ENCODE measurements at regions not wholly inside any gene's neighbourhood (a gene's known extent, or its start where the extent isn't known, plus 50 kb on each side); places are given as distances from the start of the nearest gene placed in this dataset.

DNA sequence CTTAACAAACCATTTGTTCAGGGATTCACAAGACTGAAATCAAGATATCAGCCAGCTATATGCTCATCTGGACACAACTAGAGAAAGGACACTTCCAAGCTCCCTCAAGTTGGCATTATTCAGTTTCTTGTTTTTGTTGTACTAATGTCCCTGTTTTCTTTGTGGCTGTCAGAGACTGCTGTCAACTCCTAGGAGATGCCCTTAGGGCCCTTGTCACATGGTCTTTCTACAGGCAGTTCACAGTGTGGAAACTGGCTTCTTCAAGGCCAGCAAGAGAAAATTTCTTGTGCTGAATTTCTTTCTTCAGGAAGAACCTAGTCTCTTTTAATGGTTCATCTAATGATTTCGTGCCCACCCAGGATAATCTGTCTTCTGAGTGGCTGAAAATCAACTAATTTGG is 677.2 kb upstream of the MAN1A1 start:
- no peak for DNase-seq

DNA sequence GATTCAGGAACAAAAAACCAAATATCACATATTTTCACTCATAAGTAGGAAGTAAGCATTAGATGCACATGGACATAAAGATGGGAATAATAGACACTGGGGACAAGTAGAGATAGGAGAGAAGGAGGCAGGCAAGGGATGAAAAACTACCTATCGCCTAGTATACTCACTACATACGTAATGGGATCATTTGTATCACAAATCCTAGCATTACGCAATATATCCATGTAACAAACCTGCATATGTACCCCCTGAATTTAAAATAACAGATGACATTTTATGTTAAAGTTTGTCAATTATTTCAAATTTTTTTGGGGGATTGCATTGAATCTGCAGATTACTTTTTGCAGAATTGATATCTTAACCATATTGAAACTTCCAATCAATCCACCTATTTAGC is 660.5 kb upstream of the MAN1A1 start:
- DNase-seq, result no peak

DNA sequence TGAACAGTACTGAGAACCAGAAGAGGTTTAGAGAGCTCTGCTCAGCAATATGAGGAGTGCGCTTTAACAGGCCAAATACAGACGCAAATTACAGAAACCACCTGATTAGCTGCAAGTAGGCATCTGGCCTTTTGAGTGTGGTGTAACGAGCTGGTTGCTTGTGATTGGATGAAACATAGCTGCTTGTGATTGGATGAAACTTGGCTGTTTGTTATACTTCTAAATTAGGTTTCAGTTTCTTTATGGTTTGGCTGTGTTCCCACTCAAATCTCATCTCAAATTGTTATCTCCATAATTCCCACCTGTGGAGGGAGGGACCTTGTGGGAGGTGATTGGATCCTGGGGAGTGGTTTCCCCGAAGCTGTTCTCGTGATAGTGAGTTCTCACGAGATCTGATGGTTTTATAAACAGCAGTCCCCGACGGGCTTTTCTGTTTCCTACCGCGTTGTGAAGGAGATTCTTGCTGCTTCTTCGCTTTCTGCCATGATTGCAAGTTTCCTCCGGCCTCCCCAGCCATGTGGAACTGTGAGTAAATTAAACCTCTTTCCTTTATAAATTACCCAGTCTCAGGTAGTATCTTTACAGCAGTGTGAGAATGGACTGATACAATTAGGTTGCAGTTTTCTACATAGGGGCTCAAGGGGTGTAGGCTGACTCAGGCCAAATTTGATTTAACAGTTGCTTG is 655.9 kb upstream of the MAN1A1 start:
- DNase-seq, result no peak

DNA sequence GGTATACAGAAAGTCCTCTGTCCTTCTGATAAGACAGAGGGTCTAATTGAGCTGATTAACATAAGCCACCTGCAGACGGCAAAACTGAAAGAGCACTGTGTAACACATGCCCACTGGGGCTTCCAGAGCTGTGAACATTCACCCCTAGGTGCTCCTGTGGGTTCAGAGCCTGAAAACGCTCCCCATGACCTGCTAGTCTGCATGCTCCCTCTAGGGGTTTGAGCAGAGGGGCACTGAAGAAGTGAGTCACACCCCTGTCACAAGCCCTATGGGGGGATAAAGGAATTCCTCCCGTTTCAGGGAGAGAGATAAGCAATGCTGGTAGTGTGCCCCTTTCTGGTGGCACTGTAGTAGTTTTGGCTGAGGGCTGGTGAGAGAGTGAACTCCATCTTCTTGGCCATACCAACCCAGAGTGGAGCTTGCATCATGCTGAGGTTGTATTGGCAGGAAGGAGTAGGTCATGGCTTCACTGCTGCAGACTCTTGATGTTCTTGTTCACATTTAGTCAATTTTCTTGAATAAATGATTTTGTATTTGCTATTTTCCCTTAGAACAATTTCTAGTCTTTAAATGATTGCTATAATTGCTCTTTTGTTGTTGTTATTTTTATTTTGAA is 637.5 kb upstream of the MAN1A1 start:
- no peak for DNase-seq

DNA sequence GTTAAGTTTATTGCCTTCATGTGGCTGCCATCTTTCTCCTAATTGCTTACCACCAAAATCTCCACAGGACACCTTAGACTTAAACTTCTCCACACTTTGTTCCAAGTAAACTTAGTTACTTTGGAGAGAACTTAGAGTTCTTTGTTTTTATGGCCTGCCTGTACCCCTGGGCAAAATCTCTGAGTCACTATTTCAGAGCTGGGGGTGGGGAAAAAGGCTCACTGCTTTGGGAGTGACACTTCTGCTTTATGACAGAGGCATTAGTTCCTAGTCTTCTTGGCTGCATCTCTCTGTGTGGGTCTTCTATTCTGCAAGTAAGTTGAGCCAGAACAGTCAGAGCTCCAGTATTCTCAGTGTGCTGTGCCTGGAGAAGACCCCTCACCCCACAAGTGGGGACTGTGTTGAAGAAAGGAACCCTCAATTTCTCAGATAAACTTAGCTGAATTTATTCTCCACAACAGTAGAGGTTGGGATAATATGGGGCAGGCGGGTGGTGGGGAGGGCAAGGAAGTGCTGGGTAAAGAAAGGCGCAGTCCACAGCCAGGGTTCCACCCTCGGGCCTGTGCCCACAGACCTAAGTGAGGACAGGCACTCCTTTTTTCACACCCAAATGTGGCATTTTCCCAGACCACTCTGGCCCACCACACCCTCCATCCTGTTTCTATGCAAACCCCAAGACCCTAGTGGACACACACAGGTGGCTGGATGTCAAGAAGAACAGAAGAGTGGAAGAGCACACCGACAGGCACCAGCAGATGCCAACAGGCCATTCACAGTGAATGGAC is 636.6 kb upstream of the MAN1A1 start:
- DNase-seq, result no peak

DNA sequence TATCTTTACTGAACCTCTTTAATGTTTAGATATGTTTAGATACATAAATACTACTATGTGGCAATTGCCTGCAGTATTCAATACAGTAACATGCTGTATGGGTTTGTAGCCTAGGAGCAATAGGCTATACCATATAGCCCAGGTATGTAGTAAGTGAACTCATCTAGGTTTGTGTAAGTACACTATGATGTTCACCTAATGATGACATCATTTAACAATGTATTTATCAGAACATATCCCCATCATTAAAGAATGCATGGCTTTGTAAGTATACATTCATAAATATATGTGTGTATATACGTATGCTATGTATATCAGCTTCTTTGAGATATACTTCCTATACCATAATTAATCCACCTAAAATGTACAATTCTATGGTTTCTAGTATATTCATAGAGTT is 631.2 kb upstream of the MAN1A1 start:
- DNase-seq, result no peak

DNA sequence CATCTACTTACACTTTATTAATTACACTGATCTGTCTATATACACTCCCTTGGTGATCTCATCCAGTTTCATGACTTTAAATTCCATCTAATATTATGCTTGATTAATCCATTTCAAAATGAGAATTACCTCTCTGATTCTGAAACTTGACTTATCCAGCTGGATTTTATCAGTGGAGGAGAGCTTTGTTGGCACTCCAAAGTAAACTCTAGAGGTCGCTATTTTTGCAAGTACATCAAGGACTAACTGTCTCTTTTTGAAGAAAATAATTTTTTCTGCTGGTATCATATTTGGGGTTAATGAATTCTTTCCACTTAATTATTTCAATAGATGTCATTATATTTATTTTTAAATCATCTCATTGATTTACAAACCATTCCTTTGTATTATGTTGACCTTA is 630.3 kb upstream of the MAN1A1 start:
- no peak for DNase-seq

DNA sequence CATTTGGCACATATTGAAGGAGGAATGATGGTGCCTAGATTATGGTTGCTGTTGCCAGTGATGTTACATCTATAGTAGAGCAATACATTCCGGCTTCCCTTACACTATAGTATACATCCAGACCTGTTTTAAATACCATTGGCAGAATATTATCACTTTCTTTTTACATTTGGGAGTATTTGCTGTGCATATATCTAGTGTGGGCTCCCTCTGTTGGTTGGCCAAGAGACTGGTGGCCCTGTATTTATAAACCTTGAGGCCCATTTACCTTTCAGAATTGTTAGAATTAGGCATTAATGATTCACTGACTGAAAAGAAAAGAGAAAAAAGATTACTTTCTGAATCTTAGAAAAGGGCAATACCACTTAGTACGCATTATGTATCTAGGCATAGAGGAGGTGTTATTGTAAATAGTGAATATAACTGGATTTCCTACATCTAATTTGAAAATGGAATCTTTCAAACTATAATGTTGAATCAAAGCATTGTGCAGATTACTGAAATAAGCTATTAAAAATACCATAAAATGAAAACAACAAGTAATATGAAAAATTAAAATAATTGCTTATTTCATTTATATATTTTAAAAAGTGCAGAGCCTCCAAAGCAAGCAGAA is 628.8 kb upstream of the MAN1A1 start:
- DNase-seq, result no peak

DNA sequence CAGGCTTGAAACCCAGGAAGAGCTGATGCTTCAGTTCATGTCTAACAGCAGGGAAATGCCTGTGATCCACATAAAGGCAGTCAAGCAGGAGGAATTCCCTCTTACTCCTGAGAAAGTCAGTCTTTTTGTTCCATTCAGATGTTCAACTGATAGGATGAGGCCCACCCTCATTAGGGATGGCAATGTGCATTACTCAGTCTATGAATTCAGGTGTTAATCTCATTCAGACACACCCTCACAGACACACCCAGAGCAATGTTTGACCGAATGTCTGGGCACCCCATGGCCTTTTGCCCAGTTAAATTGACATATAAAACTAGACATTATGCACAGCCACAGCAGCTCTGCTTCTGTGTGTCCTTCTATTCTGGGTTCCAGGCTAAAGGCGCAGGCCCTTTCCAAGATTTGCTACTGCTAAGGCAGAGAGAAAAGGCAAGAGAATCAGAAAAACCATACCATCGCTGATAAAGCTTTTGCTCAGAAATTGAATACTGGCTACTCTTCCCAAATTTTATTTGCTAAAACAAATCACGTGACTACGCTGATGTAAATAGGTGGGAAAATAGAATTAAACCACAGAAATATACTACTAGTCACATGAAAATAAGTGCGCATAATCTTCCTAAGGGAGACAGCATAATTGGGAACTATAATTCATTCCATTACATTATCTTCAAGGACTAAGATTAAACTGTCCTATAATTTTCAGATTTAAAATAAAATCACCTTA is 625.0 kb upstream of the MAN1A1 start:
- DNase-seq, result no peak

DNA sequence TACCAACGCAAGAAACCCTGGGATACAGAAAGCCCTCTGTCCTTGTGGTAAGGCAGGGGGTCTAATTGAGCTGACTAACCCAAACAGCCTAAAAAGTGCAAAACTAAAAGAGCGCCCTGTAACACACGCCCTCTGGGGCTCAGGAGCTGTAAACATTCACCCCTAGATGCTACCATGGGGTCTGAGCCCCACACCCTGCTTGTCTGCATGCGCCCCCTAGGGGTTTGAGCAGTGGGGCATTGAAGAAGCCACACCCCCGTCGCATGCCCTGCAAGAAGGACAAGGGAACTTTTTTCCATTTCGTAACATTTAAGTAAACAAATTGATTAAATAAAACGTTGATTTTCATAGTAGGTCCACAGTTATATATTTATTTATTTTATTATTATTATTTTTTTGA is 616.9 kb upstream of the MAN1A1 start:
- DNase-seq, result peak; percentile 7

DNA sequence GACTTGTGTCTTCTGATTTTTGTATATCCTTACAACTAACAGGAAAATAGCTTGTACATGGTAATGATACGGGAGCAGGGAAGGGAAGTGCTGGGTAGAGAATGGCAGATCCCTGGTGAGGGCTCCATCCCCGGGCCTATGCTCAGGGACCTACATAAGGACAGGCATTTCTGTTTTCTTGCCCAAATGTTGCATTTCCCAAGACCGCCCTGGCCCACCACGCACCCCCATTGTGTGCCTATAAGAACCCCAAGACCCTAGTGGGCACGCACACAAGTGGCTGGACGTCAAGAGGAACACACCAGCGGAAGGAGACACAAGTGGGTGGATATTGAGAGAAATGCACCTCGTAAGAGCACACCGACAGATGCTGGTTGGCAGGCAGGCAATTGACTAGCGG is 616.3 kb upstream of the MAN1A1 start:
- no peak for DNase-seq

DNA sequence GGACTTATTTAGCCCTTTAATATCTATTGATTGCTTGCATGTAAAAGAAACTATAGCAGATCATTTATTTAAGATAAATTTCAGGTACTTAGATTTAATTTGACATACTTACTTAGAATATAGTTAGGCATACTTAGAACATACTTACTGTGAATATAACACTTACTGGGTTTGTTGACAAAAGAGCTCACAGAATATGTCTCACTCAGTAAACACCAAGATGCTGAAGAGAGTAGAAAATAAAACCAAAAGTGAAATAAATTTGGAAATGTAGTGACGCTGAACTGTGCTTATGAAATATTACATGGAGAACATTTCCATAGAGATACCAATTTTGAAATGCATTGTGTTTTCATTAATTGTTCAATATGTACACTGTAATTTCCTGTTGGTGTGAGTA is 615.4 kb upstream of the MAN1A1 start:
- DNase-seq, result no peak

DNA sequence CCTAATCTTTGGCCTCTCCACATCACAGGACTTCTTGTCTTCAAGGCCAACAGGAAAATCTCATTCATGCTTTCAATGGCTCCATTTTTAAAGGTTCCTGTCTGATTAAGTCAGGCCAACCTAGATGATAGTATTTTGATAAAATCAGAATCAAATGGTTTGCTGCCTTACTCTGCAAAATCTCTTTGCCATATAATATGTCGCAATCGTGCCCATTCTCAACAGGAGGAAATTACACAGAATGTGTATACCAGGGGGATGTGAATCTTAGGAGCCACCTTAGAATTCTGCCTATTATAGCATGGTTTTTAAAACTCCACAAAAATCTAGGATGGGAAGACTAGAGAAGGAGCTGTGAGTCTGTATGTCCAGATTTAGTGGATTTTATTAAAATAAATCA is 612.9 kb upstream of the MAN1A1 start:
- DNase-seq, result no peak

DNA sequence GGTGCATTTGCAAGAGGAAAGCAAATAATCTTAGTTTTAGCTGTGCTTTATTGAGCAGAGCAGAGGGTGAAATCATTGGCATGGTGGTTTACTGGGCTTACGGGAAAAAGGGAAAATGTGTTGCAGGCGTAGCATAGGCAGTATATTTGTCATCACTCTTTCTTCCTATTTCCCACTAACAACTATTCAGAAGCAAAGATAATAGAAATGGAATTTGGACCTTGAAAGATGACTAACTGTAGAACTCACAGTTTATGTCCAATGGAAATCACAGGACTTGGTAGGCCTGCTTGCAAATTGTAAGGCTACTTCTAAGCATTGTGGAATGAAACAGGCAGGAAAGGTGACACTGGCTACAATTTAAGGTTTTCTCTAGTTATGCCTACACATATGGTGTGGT is 611.9 kb upstream of the MAN1A1 start:
- no peak for DNase-seq

DNA sequence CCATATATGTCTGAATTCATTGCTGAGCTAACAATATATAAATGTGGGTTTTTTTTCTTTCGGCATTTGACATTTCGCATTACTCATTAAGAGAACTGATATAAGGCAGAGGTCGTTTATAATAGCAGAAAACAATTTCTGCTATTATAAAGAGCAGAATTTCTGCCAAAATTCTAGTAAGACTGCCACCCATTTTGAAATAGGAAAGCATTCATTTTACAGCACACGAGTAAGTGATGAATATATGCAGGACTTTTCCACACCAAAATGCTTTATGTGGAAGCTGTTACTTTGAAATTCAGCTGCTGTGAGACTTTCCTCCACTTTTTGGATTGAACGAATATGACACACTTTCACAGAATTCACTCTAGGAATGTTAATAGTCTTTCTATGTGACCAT is 610.9 kb upstream of the MAN1A1 start:
- DNase-seq, result no peak

DNA sequence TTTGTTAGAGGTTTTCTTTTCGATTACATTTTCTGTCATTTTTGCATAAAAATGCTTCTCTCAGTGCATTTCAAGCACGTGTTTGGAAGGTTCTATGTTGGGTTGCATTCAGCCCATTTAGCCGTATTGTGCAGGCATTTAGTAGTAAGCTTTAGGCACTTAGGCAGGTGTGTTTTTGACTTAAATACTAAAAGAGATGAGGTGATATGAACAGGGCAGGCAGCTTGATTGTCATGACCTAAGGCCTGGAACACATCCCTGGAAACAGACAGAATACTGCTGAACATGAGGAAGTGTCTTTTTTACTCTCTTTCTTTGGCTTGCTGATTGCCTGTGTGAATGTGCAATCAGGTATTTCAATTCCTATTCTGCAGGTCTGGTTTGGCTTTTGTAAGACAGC is 610.5 kb upstream of the MAN1A1 start:
- no peak for DNase-seq

DNA sequence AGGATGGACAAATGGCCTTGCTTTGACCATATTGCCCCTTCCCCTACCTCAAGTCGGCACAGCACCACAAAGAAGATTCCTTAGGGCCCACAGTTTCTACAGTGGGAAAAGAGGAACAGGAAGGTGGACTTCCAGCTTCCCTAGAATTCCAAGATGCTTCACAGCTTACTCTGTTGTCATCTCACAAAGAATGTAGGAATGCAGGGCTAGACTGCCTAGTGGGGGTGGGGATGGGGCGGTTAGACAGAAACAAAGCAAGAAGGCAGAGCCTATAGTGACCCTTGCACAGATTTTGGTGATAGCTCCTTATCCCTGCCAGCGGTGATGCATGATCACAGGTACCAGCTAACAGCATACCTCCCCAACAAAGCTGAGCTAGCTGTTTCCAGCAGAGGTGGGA is 607.6 kb upstream of the MAN1A1 start:
- DNase-seq, result no peak

DNA sequence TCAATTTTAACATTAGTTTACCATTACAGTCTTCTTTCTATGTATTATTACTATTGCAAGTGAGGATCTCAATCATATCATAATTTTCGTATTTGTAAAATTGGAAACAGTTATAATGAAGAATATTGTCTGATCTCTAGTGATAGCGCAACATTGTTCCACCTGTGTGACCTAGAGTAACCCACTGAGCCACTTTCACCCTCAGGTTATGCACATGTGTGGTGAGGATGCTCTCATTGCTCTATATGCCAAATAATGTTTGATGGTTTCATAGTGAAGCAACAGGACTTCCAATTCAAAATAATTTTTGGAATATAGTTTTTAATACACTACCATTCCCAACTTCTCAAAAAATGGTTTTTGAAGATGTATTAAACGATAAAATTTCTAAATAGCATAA is 603.1 kb upstream of the MAN1A1 start:
- DNase-seq, result no peak

DNA sequence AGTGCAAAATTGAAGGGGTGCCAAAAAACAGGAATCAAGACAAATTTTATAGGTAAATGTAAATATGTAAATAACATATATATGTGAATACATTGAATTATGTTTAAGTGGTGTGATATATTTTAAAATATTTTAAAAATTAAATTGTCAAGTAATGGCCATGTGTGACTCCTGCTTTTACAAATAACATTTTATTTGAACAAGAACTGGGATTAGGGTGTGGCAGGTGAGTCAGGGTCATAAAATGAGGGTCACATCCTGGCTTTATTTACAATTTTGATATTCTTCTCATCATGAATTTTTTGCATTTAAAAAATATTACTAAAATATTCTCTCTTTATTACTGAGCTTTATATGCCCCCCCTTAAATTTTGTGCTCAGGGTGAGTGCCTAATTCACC is 601.1 kb upstream of the MAN1A1 start:
- DNase-seq, result no peak

DNA sequence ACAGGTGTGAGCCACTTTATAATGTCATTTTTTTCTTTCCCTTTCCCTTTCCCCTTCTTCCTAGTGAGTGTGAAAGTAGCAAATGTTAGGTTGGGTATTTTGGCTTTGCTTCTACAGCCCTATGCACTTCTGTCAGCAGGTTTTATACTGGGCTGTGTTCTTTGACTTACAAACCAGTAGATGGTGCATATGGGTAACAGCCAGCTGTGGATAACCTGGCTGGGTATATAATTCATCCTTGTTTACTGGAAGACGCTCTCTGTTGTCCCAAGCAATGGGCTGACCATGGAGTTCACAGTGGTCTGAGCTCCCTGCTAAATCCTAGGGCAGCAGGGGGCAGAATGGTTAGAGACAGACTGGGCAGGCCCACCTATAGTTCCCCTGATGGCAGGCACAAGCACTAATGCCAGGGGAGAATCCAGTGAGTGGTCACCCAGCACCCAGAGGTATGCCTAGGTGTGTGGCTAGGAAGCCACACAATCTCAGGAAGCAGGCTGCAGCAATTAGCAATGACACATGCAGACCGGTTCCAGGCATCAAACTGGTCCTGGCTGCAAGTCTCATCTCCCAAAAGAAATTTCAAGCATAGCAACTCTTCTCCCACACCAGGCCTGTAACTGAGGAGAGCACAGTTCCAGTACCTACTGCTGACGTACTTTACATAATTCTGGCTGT is 592.7 kb upstream of the MAN1A1 start:
- DNase-seq, result no peak

DNA sequence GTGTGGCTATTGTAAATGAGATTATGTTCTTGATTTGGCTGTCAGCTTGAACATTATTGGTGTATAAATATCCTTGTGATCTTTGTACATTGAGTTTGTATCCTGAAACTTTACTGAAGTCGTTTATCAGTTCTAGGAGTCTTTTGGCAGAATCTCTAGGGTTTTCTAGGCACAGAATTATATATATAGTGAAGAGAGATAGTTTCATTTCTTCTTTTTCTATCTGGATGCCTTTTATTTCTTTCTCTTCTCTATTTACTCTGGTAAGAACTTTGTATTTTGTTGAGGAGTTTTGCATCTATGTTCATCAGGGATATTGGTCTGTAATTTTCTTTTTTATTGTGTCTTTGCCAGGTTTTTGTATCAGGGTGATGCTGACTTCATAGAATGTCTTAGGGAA is 589.2 kb upstream of the MAN1A1 start:
- DNase-seq, result no peak

DNA sequence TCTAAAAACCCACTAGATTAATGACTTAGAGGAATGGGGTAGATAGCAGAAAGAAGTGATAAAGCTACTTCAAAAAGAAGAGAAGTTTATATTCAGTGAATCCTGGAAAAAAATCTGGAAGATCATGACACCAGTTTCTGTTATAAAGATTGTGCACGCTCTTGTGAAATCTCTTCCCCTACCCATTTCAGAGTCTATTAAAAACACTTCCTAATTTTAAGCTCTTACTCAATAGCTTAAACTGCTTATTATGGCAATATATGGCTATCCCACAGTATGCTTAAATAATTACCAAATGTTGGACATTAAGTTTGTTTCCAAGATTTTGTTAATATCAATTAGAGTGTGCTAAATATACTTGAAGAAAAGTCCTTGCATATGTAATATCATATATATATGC is 585.3 kb upstream of the MAN1A1 start:
- DNase-seq, result no peak

DNA sequence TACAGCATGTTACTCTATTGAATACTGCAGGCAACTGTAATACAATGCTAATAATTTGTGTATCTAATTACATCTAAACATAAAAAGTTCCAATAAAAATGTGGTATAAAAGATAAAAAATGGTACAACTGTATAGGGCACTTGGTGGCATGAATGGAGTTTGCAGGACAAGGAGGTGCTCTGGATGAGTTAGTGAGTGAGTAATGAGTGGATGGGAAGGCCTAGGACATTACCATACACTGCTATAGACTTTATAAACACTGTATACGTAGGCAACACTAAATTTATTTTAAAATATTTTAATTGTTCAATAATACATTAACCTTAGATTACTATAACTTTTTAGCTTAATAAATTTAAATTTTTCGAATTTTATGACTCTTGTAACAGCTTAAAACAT is 579.6 kb upstream of the MAN1A1 start:
- DNase-seq, result no peak

Data from stimulated activated CD4-positive, alpha-beta T cell treated with anti-CD3 and anti-CD28 coated beads, Interleukin-4, amount 100 ng/mL, for 1 hour (primary cell).